ENCODE measurements at regions not wholly inside any gene's neighbourhood (a gene's known extent, or its start where the extent isn't known, plus 50 kb on each side); places are given as distances from the start of the nearest gene placed in this dataset.

DNA sequence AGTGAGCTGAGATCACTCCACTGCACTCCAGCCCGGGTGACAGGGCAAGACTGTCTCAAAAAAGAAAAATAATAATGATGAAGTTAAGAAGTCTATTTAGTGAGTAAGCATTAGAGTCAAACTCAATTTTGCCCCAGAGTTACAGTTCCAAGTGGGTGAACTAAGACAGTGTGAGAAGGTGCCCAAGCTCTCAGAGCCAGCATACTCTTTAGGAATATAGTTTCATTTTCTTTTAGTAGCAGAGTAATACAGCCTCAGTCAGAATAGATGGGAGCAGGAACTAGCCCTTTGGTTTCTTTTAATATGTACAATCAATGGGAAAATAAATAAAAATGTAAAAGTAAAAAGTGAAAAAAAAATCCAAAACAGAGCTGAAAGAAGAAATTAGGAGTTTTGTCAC, 87.0 kb upstream of the ADGRF1 start:
- no peak overlapping the region for H3K4me3 Mint-ChIP-seq
- H3K4me1 Mint-ChIP-seq = no peaks in the 10 kb centered on the region
- no peak overlapping the region for H3K27ac Mint-ChIP-seq
- peaks cover 29% of the 10 kb centered on the region for H3K27me3 Mint-ChIP-seq
- H3K9me3 ChIP-seq (ENCODE audit: control insufficient read depth, low read length, poor library complexity, severe bottlenecking) = no peaks in the 10 kb centered on the region
- no peaks in the 10 kb centered on the region for H3K36me3 Mint-ChIP-seq (ENCODE audit: low read depth)
- DNase-seq (no peak), ATAC-seq (no peak)

DNA sequence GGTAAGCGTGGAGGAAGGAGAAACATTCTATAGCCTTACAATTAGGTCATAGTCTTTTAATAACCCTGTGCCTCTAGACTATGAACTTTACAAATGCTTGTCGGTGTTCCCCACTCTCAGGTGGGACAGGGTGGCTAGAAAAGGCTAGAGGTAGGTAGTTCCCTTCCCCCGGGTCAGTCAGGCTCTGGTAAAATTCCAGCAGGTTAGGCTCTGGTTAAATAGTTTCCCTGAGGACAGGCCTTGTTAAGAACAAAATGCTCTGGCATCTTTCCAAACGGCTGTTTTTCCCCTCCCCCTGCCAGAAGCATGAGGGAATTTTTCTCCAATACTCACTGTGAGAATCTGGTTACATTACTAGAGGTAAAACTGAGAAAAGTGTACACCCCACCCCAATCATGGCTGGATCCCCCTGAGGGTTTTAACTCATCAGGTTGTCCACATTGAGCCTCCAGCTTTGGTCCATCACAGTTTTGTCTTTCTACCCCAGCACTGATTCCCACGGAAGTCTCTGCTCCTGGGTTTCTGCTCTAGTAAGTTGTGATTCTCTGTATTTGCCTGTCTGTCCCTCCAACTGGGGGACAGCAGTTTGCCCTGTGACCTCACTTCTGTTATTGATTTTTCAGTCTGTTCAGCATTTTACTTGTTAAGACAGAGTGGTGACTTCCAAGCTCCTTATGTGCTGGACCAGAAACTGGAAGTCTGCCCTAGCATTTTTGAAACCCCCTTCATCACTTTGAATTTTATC, 84.7 kb upstream of the ADGRF1 start:
- H3K27me3 Mint-ChIP-seq = peaks cover 15% of the 10 kb centered on the region
- no peaks in the 10 kb centered on the region for H3K36me3 Mint-ChIP-seq (ENCODE audit: low read depth)
- H3K9me3 ChIP-seq (ENCODE audit: control insufficient read depth, low read length, poor library complexity, severe bottlenecking) = no peaks in the 10 kb centered on the region
- no peak overlapping the region for H3K27ac Mint-ChIP-seq
- no peaks in the 10 kb centered on the region for H3K4me1 Mint-ChIP-seq
- H3K4me3 Mint-ChIP-seq = no peak overlapping the region
- DNase-seq (no peak), ATAC-seq (no peak)

DNA sequence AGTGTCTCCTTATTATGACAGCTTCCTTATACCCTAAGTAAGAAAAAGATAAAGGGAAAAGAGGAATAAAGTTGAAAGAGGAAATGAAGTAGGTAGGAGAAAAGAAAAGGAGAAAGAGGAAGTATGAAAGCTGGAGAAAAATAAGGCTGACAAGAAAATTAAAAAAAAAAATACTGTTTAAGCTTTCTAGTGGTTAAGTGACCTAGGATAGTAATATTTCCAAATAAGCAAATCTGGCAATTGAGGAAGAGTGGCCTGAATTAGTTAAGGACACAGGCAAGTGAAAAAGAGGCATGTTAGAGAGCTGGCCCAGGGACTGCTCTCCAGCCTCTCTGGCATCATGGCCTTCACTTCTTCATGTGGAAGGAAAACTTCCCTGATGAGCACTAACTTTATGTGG, 76.5 kb upstream of the ADGRF1 start:
- H3K27ac Mint-ChIP-seq = no peak overlapping the region
- no peak overlapping the region for H3K4me3 Mint-ChIP-seq
- H3K9me3 ChIP-seq (ENCODE audit: control insufficient read depth, low read length, poor library complexity, severe bottlenecking) = no peaks in the 10 kb centered on the region
- no peaks in the 10 kb centered on the region for H3K36me3 Mint-ChIP-seq (ENCODE audit: low read depth)
- DNase-seq (no peak), ATAC-seq (no peak)
- H3K27me3 Mint-ChIP-seq = peaks cover 19% of the 10 kb centered on the region
- no peaks in the 10 kb centered on the region for H3K4me1 Mint-ChIP-seq

- H3K4me3 Mint-ChIP-seq = no peak overlapping the region
- no peaks in the 10 kb centered on the region for H3K4me1 Mint-ChIP-seq
- ATAC-seq (no peak), DNase-seq (no peak)
- no peak overlapping the region for H3K27ac Mint-ChIP-seq
- H3K36me3 Mint-ChIP-seq (ENCODE audit: low read depth) = no peaks in the 10 kb centered on the region
- H3K27me3 Mint-ChIP-seq = peaks cover 20% of the 10 kb centered on the region
- H3K9me3 ChIP-seq (ENCODE audit: control insufficient read depth, low read length, poor library complexity, severe bottlenecking) = no peaks in the 10 kb centered on the region
Observed at GRCh38 chr6:47117314-47117713, 75.2 kb upstream of the ADGRF1 start.

DNA sequence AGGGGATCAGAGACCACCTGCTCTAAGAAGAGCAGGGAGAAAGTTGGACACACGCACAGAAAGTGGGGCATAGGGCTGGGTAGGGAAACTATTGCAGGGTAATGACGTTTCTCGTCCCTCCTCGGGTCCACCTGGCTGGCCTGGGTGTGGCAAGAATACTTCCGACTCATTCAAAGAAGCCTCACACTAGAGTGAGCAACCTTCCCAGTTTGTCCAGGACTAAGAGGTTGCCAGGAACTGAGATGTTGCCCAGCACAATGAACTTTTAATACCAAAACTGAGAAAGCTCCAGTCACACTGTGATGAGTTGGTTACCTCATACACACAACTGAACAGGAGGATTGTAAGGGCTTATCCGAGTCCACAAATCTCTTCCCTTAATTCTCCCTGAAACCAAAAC, 74.5 kb upstream of the ADGRF1 start:
- ATAC-seq = no peak
- DNase-seq = no peak
- no peaks in the 10 kb centered on the region for H3K9me3 ChIP-seq (ENCODE audit: control insufficient read depth, low read length, poor library complexity, severe bottlenecking)
- H3K4me3 Mint-ChIP-seq = no peak overlapping the region
- H3K27me3 Mint-ChIP-seq = peaks cover 27% of the 10 kb centered on the region
- H3K4me1 Mint-ChIP-seq = no peaks in the 10 kb centered on the region
- H3K36me3 Mint-ChIP-seq (ENCODE audit: low read depth) = no peaks in the 10 kb centered on the region
- no peak overlapping the region for H3K27ac Mint-ChIP-seq

DNA sequence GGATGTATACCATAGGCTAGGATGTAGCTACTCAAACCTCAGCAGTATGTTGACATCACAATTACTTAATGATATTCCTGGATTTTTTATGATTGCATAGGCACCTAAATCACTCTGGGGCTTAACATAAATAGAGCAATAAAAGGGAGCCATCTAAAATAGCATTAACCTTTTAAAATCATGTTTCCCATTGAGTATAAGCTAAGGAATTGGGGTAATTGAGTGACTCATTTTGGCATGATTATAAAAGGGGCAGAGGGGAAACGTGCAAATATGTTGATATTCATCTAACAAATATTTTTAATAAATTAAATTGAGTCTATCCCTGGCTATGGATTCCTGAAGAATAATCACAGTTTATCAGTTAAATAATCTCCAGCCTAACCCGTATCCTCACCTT, 74.0 kb upstream of the ADGRF1 start:
- no peaks in the 10 kb centered on the region for H3K9me3 ChIP-seq (ENCODE audit: control insufficient read depth, low read length, poor library complexity, severe bottlenecking)
- no peaks in the 10 kb centered on the region for H3K4me1 Mint-ChIP-seq
- DNase-seq (no peak), ATAC-seq (no peak)
- H3K36me3 Mint-ChIP-seq (ENCODE audit: low read depth) = no peaks in the 10 kb centered on the region
- no peak overlapping the region for H3K4me3 Mint-ChIP-seq
- H3K27me3 Mint-ChIP-seq = peaks cover 28% of the 10 kb centered on the region
- no peak overlapping the region for H3K27ac Mint-ChIP-seq

DNA sequence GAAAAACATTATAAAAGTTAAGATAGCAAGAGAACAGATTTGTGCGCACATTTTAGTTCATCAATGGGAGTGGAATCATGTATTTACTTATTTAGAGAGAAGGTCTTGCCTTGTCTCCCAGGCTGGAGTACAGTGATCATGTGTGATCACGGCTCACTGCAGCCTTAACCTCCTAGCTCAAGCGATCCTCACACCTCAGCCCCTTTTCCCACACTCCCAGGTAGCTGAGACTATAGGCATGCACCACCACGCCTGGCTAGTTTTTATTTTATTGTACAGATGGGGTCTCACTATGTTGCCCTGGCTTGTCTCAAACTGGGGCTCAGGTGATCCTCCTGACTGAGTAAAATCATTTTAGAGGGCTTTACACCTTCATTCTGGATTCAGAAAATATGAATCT, 72.3 kb upstream of the ADGRF1 start:
- Mint-ChIP-seq H3K27ac (no peak overlapping the region), H3K36me3 (ENCODE audit: low read depth) (no peaks in the 10 kb centered on the region), H3K4me3 (no peak overlapping the region), H3K27me3 (peaks cover 28% of the 10 kb centered on the region), H3K4me1 (no peaks in the 10 kb centered on the region)
- no peaks in the 10 kb centered on the region for H3K9me3 ChIP-seq (ENCODE audit: control insufficient read depth, low read length, poor library complexity, severe bottlenecking)
- DNase-seq = no peak
- ATAC-seq = no peak

DNA sequence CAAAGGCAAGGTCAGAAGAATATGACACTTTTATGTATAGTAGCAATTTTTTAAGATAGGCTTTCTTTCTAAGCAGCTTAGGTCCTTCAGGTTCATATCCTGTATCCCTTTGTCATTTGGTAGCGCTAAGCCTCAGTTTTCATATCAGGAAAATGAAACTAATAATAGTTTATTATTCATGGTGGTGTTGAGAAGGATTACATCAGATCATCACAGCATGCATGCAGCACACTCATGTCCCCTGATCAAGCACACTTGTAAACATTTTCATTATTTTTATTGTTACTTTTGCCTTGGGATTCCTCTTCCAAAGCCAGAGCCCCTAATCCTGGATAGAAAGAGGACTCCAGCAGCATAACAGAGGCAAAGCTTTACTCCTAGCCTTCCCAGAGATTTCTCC, 70.2 kb upstream of the ADGRF1 start:
- DNase-seq (no peak), ATAC-seq (no peak)
- Mint-ChIP-seq H3K27ac (no peak overlapping the region), H3K36me3 (ENCODE audit: low read depth) (no peaks in the 10 kb centered on the region), H3K27me3 (peaks cover 17% of the 10 kb centered on the region), H3K4me1 (no peaks in the 10 kb centered on the region), H3K4me3 (no peak overlapping the region)
- no peaks in the 10 kb centered on the region for H3K9me3 ChIP-seq (ENCODE audit: control insufficient read depth, low read length, poor library complexity, severe bottlenecking)

- H3K36me3 Mint-ChIP-seq (ENCODE audit: low read depth) = no peaks in the 10 kb centered on the region
- no peaks in the 10 kb centered on the region for H3K9me3 ChIP-seq (ENCODE audit: control insufficient read depth, low read length, poor library complexity, severe bottlenecking)
- ATAC-seq = no peak
- no peaks in the 10 kb centered on the region for H3K4me1 Mint-ChIP-seq
- H3K4me3 Mint-ChIP-seq = no peak overlapping the region
- H3K27ac Mint-ChIP-seq = no peak overlapping the region
- peaks cover 13% of the 10 kb centered on the region for H3K27me3 Mint-ChIP-seq
- no peak for DNase-seq
Observed at GRCh38 chr6:47111685-47112084, 69.6 kb upstream of the ADGRF1 start.

DNA sequence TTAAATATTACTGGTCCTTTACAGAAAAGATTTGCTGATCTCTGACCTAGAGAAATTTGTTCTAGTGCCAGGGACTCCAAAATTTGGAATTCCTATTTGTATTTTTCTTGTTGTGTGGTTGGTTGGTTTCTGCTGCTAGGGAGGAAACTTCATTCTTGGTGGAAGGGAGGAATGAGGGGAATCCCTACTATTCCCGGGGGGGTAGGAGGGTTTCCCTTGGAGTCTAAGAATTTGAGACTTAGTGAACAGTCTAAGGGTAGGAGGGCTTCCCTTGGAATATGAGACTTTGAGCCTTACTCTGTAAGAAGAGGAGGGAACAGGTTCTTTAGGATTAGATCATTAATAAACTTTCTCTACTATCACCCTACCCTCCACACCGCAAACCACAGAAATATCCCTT, 67.1 kb upstream of the ADGRF1 start:
- H3K9me3 ChIP-seq (ENCODE audit: control insufficient read depth, low read length, poor library complexity, severe bottlenecking) = no peaks in the 10 kb centered on the region
- Mint-ChIP-seq H3K27ac (no peak overlapping the region), H3K36me3 (ENCODE audit: low read depth) (no peaks in the 10 kb centered on the region), H3K4me3 (no peak overlapping the region), H3K27me3 (peaks cover 9% of the 10 kb centered on the region), H3K4me1 (no peaks in the 10 kb centered on the region)
- DNase-seq (no peak), ATAC-seq (no peak)

DNA sequence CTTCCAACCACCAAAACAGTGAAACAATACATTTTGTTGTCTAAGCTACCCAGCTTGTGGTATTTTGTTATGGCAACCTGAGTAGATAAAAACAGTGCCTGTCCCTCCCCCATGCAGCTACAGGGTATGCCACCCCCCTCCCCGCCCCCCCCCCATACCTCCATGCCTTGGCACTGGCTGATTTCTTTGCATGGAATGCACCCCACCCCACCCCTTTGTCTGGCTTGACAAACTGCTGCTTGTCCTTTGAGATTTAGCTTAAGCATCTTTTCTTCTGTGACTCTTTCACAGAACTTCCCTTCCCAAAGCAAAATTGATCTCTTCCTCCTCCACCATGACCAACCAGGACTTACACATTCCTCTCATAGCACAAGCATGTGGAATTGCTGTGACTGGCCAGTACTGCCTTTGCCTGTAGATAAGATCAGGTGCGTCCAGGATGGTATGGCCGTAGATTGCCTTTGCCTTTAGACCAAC, 64.6 kb upstream of the ADGRF1 start:
- H3K4me1 Mint-ChIP-seq = no peaks in the 10 kb centered on the region
- DNase-seq (no peak), ATAC-seq (no peak)
- no peaks in the 10 kb centered on the region for H3K36me3 Mint-ChIP-seq (ENCODE audit: low read depth)
- peaks cover 3% of the 10 kb centered on the region for H3K27me3 Mint-ChIP-seq
- no peaks in the 10 kb centered on the region for H3K9me3 ChIP-seq (ENCODE audit: control insufficient read depth, low read length, poor library complexity, severe bottlenecking)
- H3K4me3 Mint-ChIP-seq = no peak overlapping the region
- H3K27ac Mint-ChIP-seq = no peak overlapping the region

DNA sequence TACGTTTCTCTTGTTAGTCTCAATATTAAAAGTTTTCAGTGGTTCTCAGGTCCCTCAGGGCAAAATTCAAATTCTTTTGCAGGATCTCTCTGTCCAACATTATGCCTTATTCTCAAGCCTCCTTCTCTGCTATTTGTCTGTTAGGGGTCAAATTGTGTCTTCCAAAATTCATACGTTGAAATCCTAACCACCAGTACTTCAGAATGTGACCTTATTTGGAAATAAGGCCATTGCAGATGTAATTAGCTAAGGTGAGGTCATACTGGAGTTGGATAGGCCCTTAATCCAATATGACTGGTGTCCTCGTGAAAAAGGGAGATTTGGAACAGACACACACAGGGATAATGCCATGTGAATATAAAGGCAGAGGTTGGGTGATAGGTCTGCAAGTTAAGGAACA, 64.1 kb upstream of the ADGRF1 start:
- Mint-ChIP-seq H3K27ac (no peak overlapping the region), H3K27me3 (no peaks in the 10 kb centered on the region), H3K4me3 (no peak overlapping the region), H3K36me3 (ENCODE audit: low read depth) (no peaks in the 10 kb centered on the region), H3K4me1 (no peaks in the 10 kb centered on the region)
- no peak for ATAC-seq
- H3K9me3 ChIP-seq (ENCODE audit: control insufficient read depth, low read length, poor library complexity, severe bottlenecking) = no peaks in the 10 kb centered on the region
- DNase-seq = no peak

DNA sequence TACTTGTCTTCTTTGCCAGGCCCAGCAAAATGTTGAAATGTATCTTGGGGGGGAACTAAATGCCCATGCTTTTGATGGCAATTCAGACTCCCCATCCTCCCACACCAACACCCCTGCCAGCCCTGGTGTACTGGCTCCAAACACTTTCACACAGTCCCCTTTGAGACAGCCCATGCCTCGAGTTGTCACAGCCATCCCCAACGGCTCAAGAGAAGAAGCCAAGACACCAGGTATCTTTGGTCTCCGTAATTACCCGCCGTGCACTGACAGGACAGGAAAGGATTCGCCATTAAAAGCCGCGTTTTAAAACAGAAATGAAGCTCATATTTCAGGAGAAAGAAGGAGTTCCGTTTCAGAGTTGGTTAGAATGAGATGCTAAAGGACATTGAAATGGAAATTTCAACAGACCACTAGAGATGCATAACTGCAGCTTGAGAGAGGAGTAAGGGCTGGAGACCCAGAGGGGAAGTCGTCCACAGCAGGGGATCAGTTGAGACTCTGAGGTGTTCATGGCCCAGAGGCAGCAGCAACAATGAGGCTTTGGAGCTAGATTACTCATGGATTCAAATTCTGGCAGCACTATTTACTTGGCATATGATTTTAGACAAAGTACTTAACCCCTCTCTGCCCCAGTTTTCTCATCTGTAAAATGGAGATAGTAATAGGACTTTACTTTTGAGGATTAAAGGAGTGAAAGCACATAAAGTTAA, 63.5 kb upstream of the ADGRF1 start:
- Mint-ChIP-seq H3K27me3 (no peaks in the 10 kb centered on the region), H3K4me3 (no peak overlapping the region), H3K27ac (no peak overlapping the region), H3K36me3 (ENCODE audit: low read depth) (no peaks in the 10 kb centered on the region), H3K4me1 (no peaks in the 10 kb centered on the region)
- ATAC-seq (no peak), DNase-seq (no peak)
- no peaks in the 10 kb centered on the region for H3K9me3 ChIP-seq (ENCODE audit: control insufficient read depth, low read length, poor library complexity, severe bottlenecking)

DNA sequence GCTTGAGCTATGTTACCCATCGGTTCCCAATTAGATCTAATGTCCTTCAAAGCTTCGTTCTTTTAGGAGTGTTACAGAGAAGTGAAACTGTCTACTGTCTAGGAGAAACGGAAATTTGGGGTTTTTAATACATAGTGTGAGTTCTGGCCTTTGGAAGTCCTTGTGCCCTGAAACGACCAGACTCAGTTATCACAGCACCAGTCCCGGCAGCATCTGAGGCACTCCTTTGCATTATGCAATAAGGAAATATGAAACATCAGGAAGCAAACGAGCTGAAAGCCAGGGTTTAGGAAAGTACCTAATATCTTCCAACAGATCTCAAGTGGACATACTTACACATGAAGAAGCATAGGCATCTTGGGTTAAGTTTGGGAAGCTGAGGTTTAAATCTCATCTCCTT, 61.8 kb upstream of the ADGRF1 start:
- no peak for ATAC-seq

More for the DNA sequence above, 61.8 kb upstream of the ADGRF1 start:
- DNase-seq = no peak
- Mint-ChIP-seq H3K27ac (no peak overlapping the region), H3K4me3 (no peak overlapping the region), H3K36me3 (ENCODE audit: low read depth) (no peaks in the 10 kb centered on the region), H3K4me1 (no peaks in the 10 kb centered on the region), H3K27me3 (no peaks in the 10 kb centered on the region)
- no peaks in the 10 kb centered on the region for H3K9me3 ChIP-seq (ENCODE audit: control insufficient read depth, low read length, poor library complexity, severe bottlenecking)

All from T-helper 17 cell (primary cell).